HEK293 (cell line): ENCODE measurements at regions not wholly inside any gene's neighbourhood (a gene's known extent, or its start where the extent isn't known, plus 50 kb on each side); places are given as distances from the start of the nearest gene placed in this dataset.

Experiments used
- CTCF ChIA-PET: fragments of 350-600 bp; formaldehyde crosslinking; extraction: SDS; loops from one replicate; lab custom pipeline; 2021; ENCODE audit warnings: antibody characterized with exemption; lab: Yijun Ruan, JAX
- POLR2A ChIA-PET: fragments of 300-600 bp; formaldehyde crosslinking; extraction: SDS; loops from one replicate; lab custom pipeline; 2020; ENCODE audit warnings: antibody characterized with exemption, inconsistent platforms; lab: Yijun Ruan, JAX
- H3K27ac ChIP-seq: fragments of 200-500 bp; sonication (Bioruptor generic); 2 replicates; pipeline ENCODE4 v1.5.1; 2014; ENCODE audit warnings: low read depth, low read length, control low read depth, inconsistent platforms; ENCODE audit errors: extremely low read depth
- H3K36me3 ChIP-seq, 2 experiments: fragments of 200-500 bp in 1 of 2; sonication (Bioruptor generic) in 1 of 2; 1 replicate in 1 of 2; 2 replicates in 1 of 2; pipeline ENCODE4 v1.5.1; 2014 to 2017; ENCODE audit warnings: inconsistent platforms in 2 of 2, low read length in 2 of 2; ENCODE audit not compliant: control insufficient read depth in 2 of 2, insufficient read depth in 1 of 2
- H3K4me1 ChIP-seq: fragments of 200-500 bp; sonication (Bioruptor generic); 2 replicates; pipeline ENCODE4 v1.5.1; 2014; ENCODE audit warnings: mild to moderate bottlenecking, low read length, inconsistent platforms; ENCODE audit not compliant: control insufficient read depth, insufficient read depth
- H3K4me3 ChIP-seq: 2 replicates; pipeline ENCODE4 v1.5.1; 2011; ENCODE audit warnings: low read depth, mild to moderate bottlenecking, control low read depth, low read length, moderate library complexity
- H3K9me3 ChIP-seq: fragments of 200-500 bp; sonication (Bioruptor generic); 2 replicates; pipeline ENCODE4 v1.5.1; 2014; ENCODE audit warnings: low read depth, low read length, inconsistent platforms; ENCODE audit not compliant: control insufficient read depth, insufficient read depth
- GLIS2 ChIP-seq: fragments of 450-650 bp; formaldehyde crosslinking; IDR thresholded peaks from 2 replicates; pipeline ENCODE4 v1.5.1; 2016; ENCODE audit warnings: missing biosample characterization, missing genetic modification characterization
- HOXA7 ChIP-seq: sonication (generic); formaldehyde crosslinking; IDR thresholded peaks from 2 replicates; pipeline ENCODE4 v1.8.1; 2022; ENCODE audit warnings: missing genetic modification reagents, borderline replicate concordance
- IKZF3 ChIP-seq: fragments of 450-650 bp; IDR thresholded peaks from 2 replicates; pipeline ENCODE4 v1.5.0; 2018; ENCODE audit warnings: missing biosample characterization, mild to moderate bottlenecking, missing genetic modification characterization, moderate library complexity
- KLF10 ChIP-seq: fragments of 450-650 bp; IDR thresholded peaks from 2 replicates; pipeline ENCODE4 v1.5.1; 2018; ENCODE audit warnings: missing biosample characterization, mild to moderate bottlenecking, missing genetic modification characterization
- OVOL3 ChIP-seq: fragments of 450-650 bp; formaldehyde crosslinking; IDR thresholded peaks from 2 replicates; pipeline ENCODE4 v1.5.1; 2016; ENCODE audit warnings: missing biosample characterization, missing genetic modification characterization
- PBX3 ChIP-seq: sonication (generic); formaldehyde crosslinking; IDR thresholded peaks from 2 replicates; pipeline ENCODE4 v1.8.1; 2022; ENCODE audit warnings: mild to moderate bottlenecking, moderate library complexity, missing genetic modification reagents
- SCRT2 ChIP-seq: fragments of 450-650 bp; formaldehyde crosslinking; IDR thresholded peaks from 2 replicates; pipeline ENCODE4 v1.5.1; 2016; ENCODE audit warnings: missing biosample characterization, missing genetic modification characterization
- TRIM28 ChIP-seq: IDR thresholded peaks from 2 replicates; pipeline ENCODE4 v1.6.1; 2011; ENCODE audit warnings: low read length, control low read depth, borderline replicate concordance
- ZBTB1 ChIP-seq: fragments of 450-650 bp; formaldehyde crosslinking; IDR thresholded peaks from 2 replicates; pipeline ENCODE4 v1.5.1; 2016; ENCODE audit warnings: missing biosample characterization, missing genetic modification characterization
- ZFHX2 ChIP-seq: fragments of 450-650 bp; formaldehyde crosslinking; conservative IDR thresholded peaks from 2 replicates; pipeline ENCODE4 v1.5.1; 2016; ENCODE audit warnings: missing biosample characterization, missing genetic modification characterization
- ZFP3 ChIP-seq: fragments of 450-650 bp; formaldehyde crosslinking; IDR thresholded peaks from 2 replicates; pipeline ENCODE4 v1.5.1; 2016; ENCODE audit warnings: low read depth, missing biosample characterization, missing genetic modification characterization
- ZNF121 ChIP-seq: fragments of 450-650 bp; formaldehyde crosslinking; IDR thresholded peaks from 2 replicates; pipeline ENCODE4 v1.5.1; 2016; ENCODE audit warnings: missing biosample characterization, missing genetic modification characterization
- ZNF174 ChIP-seq: fragments of 450-650 bp; formaldehyde crosslinking; IDR thresholded peaks from 2 replicates; pipeline ENCODE4 v1.5.0; 2017; ENCODE audit warnings: missing biosample characterization, mild to moderate bottlenecking, missing genetic modification characterization
- ZNF214 ChIP-seq: fragments of 450-650 bp; formaldehyde crosslinking; IDR thresholded peaks from 2 replicates; pipeline ENCODE4 v1.5.1; 2017; ENCODE audit warnings: missing biosample characterization, mild to moderate bottlenecking, missing genetic modification characterization, borderline replicate concordance
- ZNF266 ChIP-seq: fragments of 450-650 bp; formaldehyde crosslinking; IDR thresholded peaks from 2 replicates; pipeline ENCODE4 v1.5.1; 2016; ENCODE audit warnings: missing biosample characterization, missing genetic modification characterization, low read depth
- ZNF280D ChIP-seq: fragments of 450-650 bp; formaldehyde crosslinking; IDR thresholded peaks from 2 replicates; pipeline ENCODE4 v1.5.1; 2016; ENCODE audit warnings: missing biosample characterization, missing genetic modification characterization
- ZNF580 ChIP-seq: fragments of 450-650 bp; formaldehyde crosslinking; IDR thresholded peaks from 2 replicates; pipeline ENCODE4 v1.5.1; 2016; ENCODE audit warnings: missing biosample characterization, missing genetic modification characterization
- ZNF585B ChIP-seq: fragments of 450-650 bp; formaldehyde crosslinking; IDR thresholded peaks from 2 replicates; pipeline ENCODE4 v1.5.1; 2016; ENCODE audit warnings: missing biosample characterization, missing genetic modification characterization
- ZNF621 ChIP-seq: fragments of 450-650 bp; formaldehyde crosslinking; IDR thresholded peaks from 2 replicates; pipeline ENCODE4 v1.5.1; 2017; ENCODE audit warnings: missing biosample characterization, missing genetic modification characterization
- ZNF645 ChIP-seq: fragments of 450-650 bp; formaldehyde crosslinking; IDR thresholded peaks from 2 replicates; pipeline ENCODE4; 2016; ENCODE audit warnings: missing biosample characterization, missing genetic modification characterization
- ZNF654 ChIP-seq: fragments of 450-650 bp; formaldehyde crosslinking; IDR thresholded peaks from 2 replicates; pipeline ENCODE4 v1.5.1; 2016; ENCODE audit warnings: low read depth, missing biosample characterization, missing genetic modification characterization
- ZNF776 ChIP-seq: fragments of 450-650 bp; formaldehyde crosslinking; IDR thresholded peaks from 2 replicates; pipeline ENCODE4 v1.5.0; 2017; ENCODE audit warnings: missing biosample characterization, missing genetic modification characterization, borderline replicate concordance
- ZNF777 ChIP-seq: fragments of 450-650 bp; formaldehyde crosslinking; IDR thresholded peaks from 2 replicates; pipeline ENCODE4 v1.5.1; 2017; ENCODE audit warnings: missing biosample characterization, missing genetic modification characterization, borderline replicate concordance
- ZNF785 ChIP-seq: fragments of 450-650 bp; formaldehyde crosslinking; IDR thresholded peaks from 2 replicates; pipeline ENCODE4 v1.5.1; 2016; ENCODE audit warnings: missing biosample characterization, missing genetic modification characterization
- ZNF792 ChIP-seq: fragments of 450-650 bp; formaldehyde crosslinking; IDR thresholded peaks from 2 replicates; pipeline ENCODE4 v1.5.1; 2016; ENCODE audit warnings: missing biosample characterization, missing genetic modification characterization
- ZSCAN23 ChIP-seq: fragments of 450-650 bp; formaldehyde crosslinking; IDR thresholded peaks from 2 replicates; pipeline ENCODE4 v1.5.1; 2016; ENCODE audit warnings: missing biosample characterization, missing genetic modification characterization

GRCh38 chr5:116844015-116844414 lies 269.4 kb upstream of the SEMA6A start:
- no peaks in the 10 kb centered on the region for H3K9me3 ChIP-seq
- TF ChIP-seq HOXA7 (CRISPR knock-in tag) (no peak), PBX3 (no peak), ZSCAN23 (tag by site-specific recombination) (no peak), ZFP3 (tag by site-specific recombination) (no peak), IKZF3 (tag by site-specific recombination) (no peak)
- POLR2A ChIA-PET: interaction anchor here (0.6 kb wide), 1 partner anchor 17 kb away, joined by 4 read pairs; no protein-coding TSS in a partner anchor
- CTCF ChIA-PET: no interaction called here
- H3K4me1 ChIP-seq: no peaks in the 10 kb centered on the region
- no peaks in the 10 kb centered on the region for H3K36me3 ChIP-seq
- H3K27ac ChIP-seq: no peak overlapping the region
- H3K4me3 ChIP-seq: no peak overlapping the region

GRCh38 chr5:116842514-116842961 lies 267.9 kb upstream of the SEMA6A start:
- ChIA-PET CTCF (interaction anchor here (0.6 kb wide), 1 partner anchor 23 kb away, joined by 3 read pairs; no protein-coding TSS in a partner anchor), POLR2A (no interaction called here)
- Histone ChIP-seq H3K36me3 (no peaks in the 10 kb centered on the region), H3K4me3 (no peak overlapping the region), H3K9me3 (no peaks in the 10 kb centered on the region), H3K27ac (no peak overlapping the region), H3K4me1 (no peaks in the 10 kb centered on the region)
- TF ChIP-seq ZNF777 (tag by site-specific recombination) (no peak), ZNF776 (tag by site-specific recombination) (no peak), ZNF792 (tag by site-specific recombination) (no peak), ZNF266 (tag by site-specific recombination) (no peak), ZNF645 (tag by site-specific recombination) (no peak), TRIM28 (peak; percentile 80; the same call in 1 of the 2 replicates), ZNF785 (tag by site-specific recombination) (no peak), ZNF654 (no peak), ZBTB1 (no peak; the same call in 1 of the 2 replicates), ZNF214 (no peak), ZNF585B (tag by site-specific recombination) (no peak), SCRT2 (no peak), ZNF121 (tag by site-specific recombination) (no peak), ZNF174 (tag by site-specific recombination) (0 out of 2 replicates have a peak, but pooled peaks have one; percentile 33), GLIS2 (tag by site-specific recombination) (no peak), ZNF621 (tag by site-specific recombination) (no peak), ZFHX2 (tag by site-specific recombination) (no peak), ZNF280D (tag by site-specific recombination) (no peak), ZNF580 (tag by site-specific recombination) (peak; percentile 45; the same call in 1 of the 2 replicates), KLF10 (0 out of 2 replicates have a peak, but pooled peaks have one; percentile 18), OVOL3 (tag by site-specific recombination) (no peak)
